ENCODE measurements at regions not wholly inside any gene's neighbourhood (a gene's known extent, or its start where the extent isn't known, plus 50 kb on each side); places are given as distances from the start of the nearest gene placed in this dataset.

- TF ChIP-seq, protein P1, sequence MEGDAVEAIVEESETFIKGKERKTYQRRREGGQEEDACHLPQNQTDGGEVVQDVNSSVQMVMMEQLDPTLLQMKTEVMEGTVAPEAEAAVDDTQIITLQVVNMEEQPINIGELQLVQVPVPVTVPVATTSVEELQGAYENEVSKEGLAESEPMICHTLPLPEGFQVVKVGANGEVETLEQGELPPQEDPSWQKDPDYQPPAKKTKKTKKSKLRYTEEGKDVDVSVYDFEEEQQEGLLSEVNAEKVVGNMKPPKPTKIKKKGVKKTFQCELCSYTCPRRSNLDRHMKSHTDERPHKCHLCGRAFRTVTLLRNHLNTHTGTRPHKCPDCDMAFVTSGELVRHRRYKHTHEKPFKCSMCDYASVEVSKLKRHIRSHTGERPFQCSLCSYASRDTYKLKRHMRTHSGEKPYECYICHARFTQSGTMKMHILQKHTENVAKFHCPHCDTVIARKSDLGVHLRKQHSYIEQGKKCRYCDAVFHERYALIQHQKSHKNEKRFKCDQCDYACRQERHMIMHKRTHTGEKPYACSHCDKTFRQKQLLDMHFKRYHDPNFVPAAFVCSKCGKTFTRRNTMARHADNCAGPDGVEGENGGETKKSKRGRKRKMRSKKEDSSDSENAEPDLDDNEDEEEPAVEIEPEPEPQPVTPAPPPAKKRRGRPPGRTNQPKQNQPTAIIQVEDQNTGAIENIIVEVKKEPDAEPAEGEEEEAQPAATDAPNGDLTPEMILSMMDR (conservative IDR thresholded peaks at IDR 0.05): no peak
- TF ChIP-seq ZFX (IDR thresholded peaks at IDR 0.05): no peak
Observed at GRCh38 chr2:208546860-208547650, 140.5 kb downstream of the PTH2R start.
